ENCODE measurements at regions not wholly inside any gene's neighbourhood (a gene's known extent, or its start where the extent isn't known, plus 50 kb on each side); places are given as distances from the start of the nearest gene placed in this dataset. TPM values are rescaled to one million over a fixed set of nuclear protein-coding genes. Genes with fewer than 3 reads are reported as not detected.

- Histone ChIP-seq H3K79me2 (ENCODE audit: control insufficient read depth, insufficient read depth, low read length) (no peaks in the 10 kb centered on the region), H3K9ac (ENCODE audit: control insufficient read depth, insufficient read depth, low read length) (no peak overlapping the region), H3K4me1 (ENCODE audit: control insufficient read depth, insufficient read depth, low read length) (no peaks in the 10 kb centered on the region), H3K4me3 (no peak overlapping the region), H3K27me3 (replicated peaks in 1 of 2; ENCODE audit: control insufficient read depth in 2 of 2, insufficient read depth in 2 of 2, low read length in 1 of 2) (no peaks in the 10 kb centered on the region), H3K27ac (ENCODE audit: control insufficient read depth, insufficient read depth) (no peak overlapping the region), H4K20me1 (ENCODE audit: control insufficient read depth, insufficient read depth) (no peaks in the 10 kb centered on the region), H2AFZ (ENCODE audit: control insufficient read depth, low read depth, low read length) (no peak overlapping the region), H3K36me3 (ENCODE audit: control insufficient read depth in 2 of 2, insufficient read depth in 2 of 2, low read length in 1 of 2) (no peaks in the 10 kb centered on the region), H3K4me2 (ENCODE audit: control insufficient read depth, insufficient read depth) (no peak overlapping the region), H3K9me3 (replicated peaks; ENCODE audit: control insufficient read depth, insufficient read depth, low read length) (no peaks in the 10 kb centered on the region)
- DNase-seq (ENCODE audit: low read depth, low spot score), result no peak
- TF ChIP-seq MTA3 (IDR thresholded peaks at IDR 0.05; ENCODE audit: borderline replicate concordance, low read length) (no peak), GATAD2B (conservative IDR thresholded peaks at IDR 0.05; ENCODE audit: low read depth) (no peak), NR2F1 (conservative IDR thresholded peaks at IDR 0.05) (no peak), IKZF1 (conservative IDR thresholded peaks at IDR 0.05) (no peak), SPI1 (IDR thresholded peaks at IDR 0.05; ENCODE audit: borderline replicate concordance, insufficient read depth, low read depth, low read length) (no peak), RCOR1 (conservative IDR thresholded peaks at IDR 0.05; ENCODE audit: low read depth, low read length) (no peak), RUNX3 (IDR thresholded peaks at IDR 0.05; ENCODE audit: low read length) (no peak)
- CTCF ChIA-PET, result no interaction called here
- SMC1A ChIA-PET (ENCODE audit: uncharacterized antibody, unreplicated experiment), result no interaction called here
- no peak for ATAC-seq
- intact Hi-C loops (cut with micrococcal nuclease; ENCODE audit: unreplicated experiment) (no loop called here), in situ Hi-C loops (cut with MboI) (no loop called here)
- WGBS (ENCODE audit: insufficient coverage, insufficient replicate concordance, low lambda C conversion rate, missing lambda C conversion rate), result 0% methylated on average over 1 of the region's 1 CpG
- POLR2A ChIA-PET, result no interaction called here
- FAIRE-seq, result no peak
- no TSS peak for BruUV-seq (replicated peaks)
- RAD21 ChIA-PET (ENCODE audit: unreplicated experiment), result no interaction called here
Observed at GRCh38 chrX:144388738-144389137, 504.9 kb downstream of the UBE2NL start.

Small RNA genes in the stretch of these regions (small RNA-seq; reads per million reads assigned to genes)
- not detected for gene AC234064.1
